GM19463 (cell line): ENCODE measurements at regions not wholly inside any gene's neighbourhood (a gene's known extent, or its start where the extent isn't known, plus 50 kb on each side); places are given as distances from the start of the nearest gene placed in this dataset.

Experiments
- ATAC-seq: cut with Tn5 transposase; IDR thresholded peaks from one replicate; pipeline ENCODE4 v1.9.1; 2021; ENCODE audit warnings: mild to moderate bottlenecking, moderate library complexity; ENCODE audit not compliant: unreplicated experiment

GRCh38 chr12:28933176-28933575 is 215.9 kb upstream of the FAR2 start:
- no peak for ATAC-seq

DNA sequence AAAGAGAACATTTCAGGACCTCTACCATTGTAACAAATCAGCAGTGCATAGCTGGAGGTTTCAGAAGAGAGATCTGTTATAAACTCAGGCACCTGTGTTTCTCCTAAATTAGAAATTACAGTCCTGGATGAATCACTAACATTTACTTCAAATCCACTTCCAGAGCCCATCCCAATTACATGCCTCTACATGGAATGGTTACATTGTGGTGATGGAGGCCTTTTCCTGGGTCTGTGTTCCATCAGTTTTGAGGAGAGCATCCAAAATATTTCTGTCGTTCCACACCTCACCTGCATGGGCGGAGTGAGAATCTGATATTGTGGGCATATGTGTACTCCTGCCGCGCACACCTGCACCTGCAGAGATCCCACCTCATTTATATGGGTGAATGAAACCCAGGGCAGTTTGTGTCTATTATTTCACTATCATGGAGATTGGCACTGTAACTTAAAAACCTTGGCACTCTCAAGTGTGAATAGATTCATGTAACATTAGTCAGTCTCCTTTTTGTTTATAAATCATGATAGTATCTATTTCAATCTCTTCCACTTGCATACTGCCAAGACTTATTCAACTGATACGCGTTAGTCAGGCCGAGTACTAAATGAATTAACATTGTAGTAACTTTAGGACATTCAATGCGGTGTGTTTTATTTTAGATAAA is 215.1 kb upstream of the FAR2 start:
- no peak for ATAC-seq

DNA sequence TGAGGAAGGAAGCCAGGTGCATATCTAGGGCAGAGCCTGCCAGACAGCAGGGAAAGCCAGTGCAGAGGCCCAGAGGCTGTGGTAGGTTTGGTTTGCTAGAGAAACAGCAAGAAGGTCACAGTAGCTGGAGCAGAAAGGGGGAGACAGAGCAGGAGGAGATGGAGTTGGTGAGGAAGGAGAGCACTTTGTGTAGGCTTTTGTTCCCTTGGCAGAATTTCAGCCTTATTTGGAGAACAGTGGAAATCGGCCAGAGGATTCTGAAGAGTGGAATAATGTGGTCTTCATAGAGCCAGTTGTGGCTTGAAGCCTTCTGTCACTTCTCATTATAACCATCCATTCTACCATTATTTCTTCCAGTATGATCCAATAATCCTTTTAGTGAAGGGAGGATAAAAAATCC is 212.9 kb upstream of the FAR2 start:
- ATAC-seq = no peak

DNA sequence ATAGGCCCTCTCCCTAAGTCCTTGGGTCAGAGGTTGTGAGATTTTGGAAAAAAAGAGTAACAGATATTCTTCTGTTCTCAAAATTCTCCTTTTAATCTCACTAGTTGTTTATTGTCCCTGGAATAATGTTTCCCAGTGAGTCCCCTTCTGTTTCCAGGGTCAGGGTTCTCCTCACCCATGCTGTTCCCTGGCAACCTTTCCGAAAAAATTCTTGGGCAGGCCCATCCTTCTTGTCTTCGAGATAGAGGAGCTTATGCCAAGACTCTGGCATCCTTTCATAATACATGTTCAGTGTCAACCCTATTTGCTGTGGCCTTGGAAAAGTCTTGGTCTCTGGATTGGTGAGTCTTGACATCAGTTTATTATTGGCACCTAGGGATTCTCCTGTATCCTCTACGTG is 212.4 kb upstream of the FAR2 start:
- ATAC-seq = no peak

- ATAC-seq = no peak
These were observed 211.9 kb upstream of the FAR2 start for GRCh38 chr12:28937196-28937595.

DNA sequence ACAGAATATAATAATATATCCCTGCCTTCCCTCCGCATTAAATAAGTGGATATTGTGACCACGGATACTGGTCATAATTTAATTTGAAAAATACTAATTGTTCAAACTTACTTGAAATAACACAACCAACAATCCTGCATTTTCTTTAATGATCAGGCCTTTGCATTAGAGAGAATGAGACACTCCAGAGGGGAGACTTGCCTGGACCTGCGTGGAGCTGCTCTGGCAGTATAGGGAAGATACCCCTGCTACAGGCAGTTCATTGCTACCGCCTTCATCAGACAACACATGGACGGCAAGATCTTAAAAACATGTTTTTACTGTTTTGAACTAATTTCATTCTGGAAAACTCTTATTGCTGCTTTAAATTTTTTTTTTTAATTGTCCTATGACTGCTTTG is 211.0 kb upstream of the FAR2 start:
- ATAC-seq = no peak

GRCh38 chr12:28938581-28939235 is 210.4 kb upstream of the FAR2 start:
- no peak for ATAC-seq

- no peak for ATAC-seq
These were observed 209.7 kb upstream of the FAR2 start for GRCh38 chr12:28939427-28939826.

DNA sequence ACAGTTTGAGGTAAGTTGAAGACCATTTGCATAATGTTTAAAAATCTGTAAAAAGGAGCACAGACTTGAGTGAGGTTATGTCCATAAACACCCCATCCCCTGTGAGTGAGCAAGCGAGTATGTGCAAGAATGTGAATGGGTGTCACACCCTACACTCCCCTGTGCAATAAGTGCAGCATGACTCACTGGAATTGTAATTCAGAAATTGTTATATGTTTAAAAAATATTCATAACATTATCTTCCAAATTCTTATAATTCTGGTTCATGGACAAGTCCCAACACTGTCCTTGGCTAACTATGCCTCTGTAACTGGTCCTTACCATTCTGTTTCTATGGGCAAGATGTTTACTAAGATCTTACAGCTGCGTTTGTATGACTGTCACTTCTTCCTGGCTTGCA is 207.8 kb upstream of the FAR2 start:
- ATAC-seq = no peak

DNA sequence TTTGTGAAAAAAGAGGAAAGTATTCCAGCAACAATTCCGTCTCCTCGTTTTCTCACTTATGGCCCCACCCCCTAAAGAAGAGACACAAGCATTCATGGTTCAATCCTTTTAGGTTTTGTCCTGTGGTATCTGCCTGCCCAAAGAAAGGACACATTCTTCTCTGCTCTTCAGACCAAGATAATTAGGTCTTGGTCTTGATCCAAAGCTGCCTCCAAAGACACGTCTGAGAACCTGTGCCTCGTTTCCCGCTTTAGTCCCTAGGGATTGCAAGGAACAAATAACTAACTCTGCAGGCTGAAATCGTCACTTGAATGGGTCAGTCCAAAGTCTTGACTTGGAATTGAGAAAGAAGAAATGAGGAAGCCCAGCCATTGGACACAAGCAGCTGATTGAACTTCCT is 202.7 kb upstream of the FAR2 start:
- ATAC-seq = no peak

GRCh38 chr12:28948685-28949084 is 200.4 kb upstream of the FAR2 start:
- no peak for ATAC-seq

- no peak for ATAC-seq
These were observed 199.9 kb upstream of the FAR2 start for GRCh38 chr12:28949184-28949583.

DNA sequence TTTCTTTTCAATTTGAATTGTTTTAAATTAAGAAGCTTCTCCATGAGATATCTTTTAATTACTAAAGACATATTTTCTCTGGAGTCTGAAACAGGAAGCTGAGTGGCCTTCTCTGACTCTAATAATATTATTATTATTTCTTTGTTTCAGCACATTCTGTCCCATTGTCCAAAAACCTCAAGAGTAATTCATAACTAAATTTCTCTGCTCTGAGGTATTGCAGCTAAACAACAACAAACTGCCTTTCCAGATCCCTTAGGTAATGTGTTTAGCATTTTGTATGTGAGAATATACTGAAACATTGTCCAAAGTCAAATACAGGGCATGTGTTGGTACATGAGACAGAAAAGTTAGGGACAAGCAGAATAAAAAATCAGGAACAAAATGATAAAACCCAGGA is 199.0 kb upstream of the FAR2 start:
- no peak for ATAC-seq

- no peak for ATAC-seq
These were observed 197.1 kb upstream of the FAR2 start for GRCh38 chr12:28951935-28952334.

DNA sequence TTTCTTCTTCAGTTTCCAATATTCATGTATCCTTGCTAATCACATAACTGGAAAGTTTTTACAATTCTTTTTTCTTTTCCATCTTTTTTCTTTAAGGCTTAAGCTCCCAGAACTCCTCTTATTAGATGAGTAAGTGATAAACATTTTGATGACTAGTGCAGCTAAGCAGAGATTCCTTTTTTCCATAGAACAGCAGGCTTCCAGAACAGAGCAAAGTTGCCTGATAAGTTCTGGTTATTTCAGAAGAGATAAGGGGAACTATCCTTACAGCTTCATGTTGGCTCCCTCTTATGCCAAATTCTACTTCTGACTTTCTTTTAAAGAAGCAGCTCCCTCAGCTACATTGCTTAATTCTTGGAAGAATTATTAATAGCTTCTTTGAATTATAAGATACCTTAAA is 194.7 kb upstream of the FAR2 start:
- ATAC-seq = no peak

DNA sequence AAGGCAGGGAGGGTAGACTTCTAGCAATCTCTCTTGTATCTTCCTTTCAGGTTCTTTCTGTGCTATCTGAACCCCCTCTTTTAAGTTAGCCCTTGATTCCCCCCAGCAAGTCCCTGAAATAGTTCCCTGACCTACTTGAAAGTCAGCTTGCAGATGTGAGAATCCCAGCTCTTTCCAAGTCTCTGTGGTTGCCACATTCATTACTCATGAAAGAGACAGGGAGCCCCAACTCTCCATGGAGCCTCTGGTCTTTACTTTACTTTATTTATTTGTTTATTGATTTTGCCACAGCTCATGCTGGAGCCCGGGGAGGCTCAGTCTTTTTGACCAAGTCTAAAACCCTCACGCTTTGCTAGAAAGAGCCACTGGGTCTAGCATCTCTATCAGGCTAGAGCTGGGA is 193.6 kb upstream of the FAR2 start:
- no peak for ATAC-seq

GRCh38 chr12:28955931-28956330 is 193.1 kb upstream of the FAR2 start:
- no peak for ATAC-seq

- ATAC-seq = no peak
These were observed 190.4 kb upstream of the FAR2 start for GRCh38 chr12:28958553-28959195.

DNA sequence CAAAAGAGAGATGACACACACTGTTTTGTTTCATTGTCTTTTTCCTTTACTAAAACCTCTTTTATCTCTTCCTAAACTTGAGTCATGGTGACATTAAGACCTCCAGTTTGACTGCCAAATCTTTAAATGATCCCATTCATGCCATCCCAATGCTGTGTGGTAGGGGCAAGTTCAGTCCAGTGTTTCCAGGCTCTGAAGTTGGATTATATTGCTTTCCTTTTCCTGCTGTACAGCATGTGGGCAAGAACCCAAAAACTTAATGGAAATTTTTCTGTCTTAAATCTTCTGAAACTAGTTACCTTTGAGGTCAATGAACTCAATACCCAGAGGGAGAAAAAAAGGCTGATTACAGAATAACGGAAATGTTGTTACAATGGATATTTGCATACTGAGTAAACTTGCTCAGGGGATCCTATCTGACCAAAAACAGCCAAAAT is 187.1 kb upstream of the FAR2 start:
- no peak for ATAC-seq

GRCh38 chr12:28963554-28963953 is 185.5 kb upstream of the FAR2 start:
- ATAC-seq = no peak

DNA sequence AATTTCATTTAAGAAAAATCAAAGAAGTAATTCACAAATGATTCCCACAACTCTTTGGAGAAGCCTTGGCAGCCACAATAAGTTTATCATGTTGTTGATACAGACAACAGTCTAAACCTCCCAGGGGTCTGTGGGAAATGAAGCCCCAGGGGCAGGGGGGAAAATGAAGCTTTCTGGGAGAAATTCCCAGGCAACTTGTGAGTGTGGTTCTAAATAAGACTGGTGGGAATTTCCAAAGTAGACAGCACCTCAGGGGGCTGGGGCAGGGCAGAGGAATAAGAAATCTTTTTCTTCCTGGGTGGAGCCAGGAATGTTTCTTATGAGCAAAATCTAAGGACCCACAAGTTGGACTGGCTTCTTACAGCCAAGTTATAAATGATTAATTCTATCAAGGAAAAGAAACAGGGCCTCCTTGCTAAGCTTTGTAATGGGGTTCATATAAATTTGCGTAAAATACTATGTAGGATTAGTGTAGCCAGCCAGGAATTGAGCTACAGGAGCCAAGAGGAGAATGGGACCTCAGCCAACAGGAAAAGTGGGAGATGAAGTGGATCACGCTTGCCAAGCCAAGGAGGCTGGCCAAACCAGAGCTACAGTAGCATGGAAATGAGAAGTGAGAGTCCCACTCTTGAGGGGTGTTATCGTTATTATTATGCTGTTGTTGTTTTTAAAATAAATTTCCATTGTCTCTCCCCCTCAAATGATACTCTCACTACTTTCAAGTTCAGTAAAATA is 182.9 kb upstream of the FAR2 start:
- ATAC-seq = no peak

GRCh38 chr12:28967426-28967825 is 181.7 kb upstream of the FAR2 start:
- no peak for ATAC-seq
